ENCODE measurements at regions not wholly inside any gene's neighbourhood (a gene's known extent, or its start where the extent isn't known, plus 50 kb on each side); places are given as distances from the start of the nearest gene placed in this dataset.

- TF ChIP-seq POLR2A (IDR thresholded peaks at IDR 0.05) (no peak), CTCF (IDR thresholded peaks at IDR 0.05) (no peak), EP300 (IDR thresholded peaks at IDR 0.05) (no peak)
Measured at GRCh38 chr10:130984686-130985085, 326.8 kb downstream of the TCERG1L start.
